ENCODE measurements at regions not wholly inside any gene's neighbourhood (a gene's known extent, or its start where the extent isn't known, plus 50 kb on each side); places are given as distances from the start of the nearest gene placed in this dataset.
"Not testable (repeated sequence)": the region's sequence is repeated elsewhere in the genome, so short reads cannot be mapped to it uniquely, and the experiment has no call there.

DNA sequence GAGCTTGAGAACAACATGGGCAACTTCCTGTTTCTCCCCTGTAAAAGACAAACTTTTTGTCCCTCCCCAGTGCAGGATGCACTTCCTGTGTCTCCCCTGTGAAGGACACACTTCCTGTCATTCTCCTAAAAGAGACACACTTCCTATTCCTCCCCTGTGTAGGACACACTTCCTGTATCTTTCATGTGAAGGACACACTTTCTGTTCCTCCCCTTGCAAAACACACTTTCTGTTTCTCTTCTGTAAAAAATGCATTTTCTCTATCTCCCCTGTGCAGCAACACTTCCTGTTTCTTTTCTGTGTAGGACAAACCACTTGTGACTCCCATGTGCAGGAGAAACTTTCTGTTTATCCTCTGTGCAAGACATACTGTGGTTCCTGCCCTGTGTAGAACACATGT, 488.6 kb upstream of the USP9Y start:
- DNase-seq (ENCODE audit: low read depth): no peak

DNA sequence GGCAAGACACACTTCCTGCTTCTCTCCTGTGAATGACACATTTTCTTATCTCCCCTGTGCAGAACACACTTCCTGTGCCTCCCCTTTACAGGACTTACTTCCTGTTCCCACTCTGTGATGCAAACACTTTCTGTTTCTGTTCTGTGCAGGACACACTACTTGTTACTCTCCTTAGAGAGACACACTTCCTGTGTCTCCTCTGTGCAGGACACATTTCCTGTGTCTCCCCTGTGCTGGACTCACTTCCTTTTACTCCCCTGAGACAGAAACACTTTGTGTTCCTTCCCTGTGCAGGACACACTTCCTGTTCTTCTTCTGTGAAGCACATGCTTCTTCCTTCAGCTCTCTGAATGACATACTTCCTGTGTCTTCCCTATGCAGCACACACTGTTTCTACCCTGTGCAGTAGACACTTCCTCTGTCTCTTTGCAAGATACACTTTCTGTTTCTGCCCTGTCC, 485.4 kb upstream of the USP9Y start:
- no peak for DNase-seq (ENCODE audit: low read depth)

GRCh38 chrY:12230921-12231320, 470.1 kb upstream of the USP9Y start:
- DNase-seq (ENCODE audit: low read depth): no peak

- no peak for DNase-seq (ENCODE audit: low read depth)
Observed at GRCh38 chrY:12236399-12236798, 464.6 kb upstream of the USP9Y start.

GRCh38 chrY:12240326-12240725, 460.7 kb upstream of the USP9Y start:
- DNase-seq (ENCODE audit: low read depth): not testable (repeated sequence)

DNA sequence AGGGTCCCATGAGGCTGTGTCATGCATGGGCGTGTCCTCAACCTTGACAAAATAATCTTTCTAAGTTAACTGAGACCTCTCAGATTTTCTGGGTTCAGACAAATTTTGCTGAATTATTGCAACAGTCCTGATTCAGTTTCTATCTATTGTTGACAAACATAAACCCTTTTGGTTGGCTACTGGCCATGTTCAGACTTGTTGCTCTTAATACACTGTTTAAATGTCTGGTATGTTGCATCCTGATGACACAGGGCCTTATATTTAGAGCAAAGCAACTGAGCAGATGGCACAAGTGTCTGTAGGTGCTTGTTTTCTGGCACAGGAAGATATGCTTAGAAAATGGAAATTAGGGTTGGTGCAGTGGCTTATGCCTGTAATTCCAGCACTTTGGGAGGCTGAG, 456.9 kb upstream of the USP9Y start:
- no peak for DNase-seq (ENCODE audit: low read depth)

DNA sequence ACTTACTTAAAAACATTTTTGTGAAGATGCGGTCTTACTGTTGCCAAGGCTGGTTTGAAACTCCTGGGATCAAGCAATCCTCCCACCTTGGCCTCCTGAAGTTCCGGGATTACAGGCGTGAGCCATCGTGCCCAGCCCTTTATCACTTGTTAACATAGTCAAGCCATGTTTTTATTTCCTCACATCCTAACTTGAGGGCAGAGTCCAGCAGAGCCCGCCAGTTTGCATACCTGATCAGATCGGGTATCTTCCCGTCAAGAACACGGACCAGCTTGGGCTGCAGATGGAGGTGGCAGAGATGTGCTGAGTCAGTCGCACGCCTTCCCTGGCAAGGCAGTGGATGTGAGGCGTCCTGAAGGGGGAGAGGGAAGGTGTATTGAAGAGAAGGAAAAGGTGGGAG, 447.3 kb upstream of the USP9Y start:
- no peak for DNase-seq (ENCODE audit: low read depth)

DNA sequence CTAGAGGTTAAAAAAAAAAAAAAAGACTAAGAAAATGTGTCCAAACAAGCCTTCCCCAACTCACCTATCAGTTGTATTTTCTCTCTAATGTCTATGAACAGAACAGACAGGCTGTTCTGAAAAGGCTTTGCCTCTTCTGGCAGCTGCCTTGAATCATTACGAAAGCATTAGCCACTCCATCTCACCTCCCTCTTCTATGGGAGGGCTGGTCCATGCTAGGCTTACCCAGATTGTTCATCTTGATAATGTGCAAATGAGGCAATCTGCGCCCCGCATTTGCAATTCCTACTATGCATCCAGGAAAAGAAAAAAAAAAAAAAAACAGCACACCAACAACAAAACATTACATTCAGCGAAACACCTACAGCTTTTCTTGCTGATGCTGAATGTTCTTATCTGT, 429.9 kb upstream of the USP9Y start:
- DNase-seq (ENCODE audit: low read depth): no peak

GRCh38 chrY:12285608-12286007, 415.4 kb upstream of the USP9Y start:
- DNase-seq (ENCODE audit: low read depth): no peak

DNA sequence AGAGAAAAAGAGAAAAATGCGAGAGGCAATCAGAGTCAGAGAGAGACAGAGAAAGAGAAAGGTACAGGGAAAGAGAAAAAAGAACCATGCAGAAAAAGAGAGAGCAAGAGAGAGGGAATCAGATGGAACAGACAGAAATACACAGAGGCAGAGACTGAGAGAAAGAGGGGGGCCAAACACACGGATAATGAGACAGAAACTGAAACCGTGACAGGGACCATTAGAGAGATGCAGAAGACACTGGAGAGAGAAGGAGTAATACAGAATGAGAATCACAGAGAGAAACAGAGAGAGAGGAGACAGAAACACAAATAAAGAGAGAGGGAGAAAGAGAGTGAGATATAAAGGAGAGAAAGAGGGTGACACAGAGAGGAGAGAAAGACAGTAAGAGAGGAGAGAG, 412.1 kb upstream of the USP9Y start:
- DNase-seq (ENCODE audit: low read depth): no peak

DNA sequence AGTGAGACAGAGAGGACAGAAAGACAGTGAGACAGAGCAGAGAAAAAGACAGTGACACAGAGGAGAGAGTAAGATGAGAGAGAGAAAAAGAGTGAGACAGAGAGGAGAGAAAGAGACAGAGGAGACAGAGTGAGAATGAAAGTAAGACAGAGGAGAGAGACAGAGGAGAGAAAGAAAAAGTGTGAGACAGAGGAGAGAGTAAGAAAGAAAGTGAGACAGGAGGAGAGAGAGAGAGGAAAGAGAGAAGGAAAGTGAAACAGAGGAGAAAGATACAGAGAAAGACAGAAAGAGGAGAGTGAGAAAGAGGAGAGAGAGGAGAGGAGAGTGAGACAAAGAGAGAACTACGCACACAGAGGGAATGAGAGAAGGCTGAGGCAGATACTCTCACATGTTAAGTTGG, 411.6 kb upstream of the USP9Y start:
- DNase-seq (ENCODE audit: low read depth): no peak

GRCh38 chrY:12292542-12292941, 408.5 kb upstream of the USP9Y start:
- no peak for DNase-seq (ENCODE audit: low read depth)

- DNase-seq (ENCODE audit: low read depth): no peak
Observed at GRCh38 chrY:12296460-12296859, 404.6 kb upstream of the USP9Y start.

DNA sequence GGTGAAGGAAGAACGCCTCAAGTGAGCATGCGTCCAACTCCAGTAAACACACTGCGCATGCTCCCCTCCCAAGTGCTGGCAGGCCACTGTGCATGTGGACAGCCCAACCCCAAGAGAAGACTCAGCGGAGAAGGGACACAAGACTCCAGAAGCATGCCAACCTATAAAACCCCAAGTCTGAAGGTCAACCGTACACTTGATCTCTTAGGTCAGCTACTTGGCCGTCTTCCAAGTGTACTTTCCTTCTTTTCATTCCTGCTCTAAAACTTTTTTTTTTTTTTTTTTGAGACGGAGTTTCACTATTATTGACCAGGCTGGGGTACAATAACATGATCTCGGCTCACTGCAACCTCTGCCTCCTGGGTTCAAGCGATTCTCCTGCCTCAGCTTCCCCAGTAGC, 401.2 kb upstream of the USP9Y start:
- DNase-seq (ENCODE audit: low read depth): not testable (repeated sequence)

GRCh38 chrY:12303464-12303863, 397.6 kb upstream of the USP9Y start:
- DNase-seq (ENCODE audit: low read depth): no peak

GRCh38 chrY:12305456-12305855, 395.6 kb upstream of the USP9Y start:
- no peak for DNase-seq (ENCODE audit: low read depth)

GRCh38 chrY:12309212-12309611, 391.8 kb upstream of the USP9Y start:
- no peak for DNase-seq (ENCODE audit: low read depth)

DNA sequence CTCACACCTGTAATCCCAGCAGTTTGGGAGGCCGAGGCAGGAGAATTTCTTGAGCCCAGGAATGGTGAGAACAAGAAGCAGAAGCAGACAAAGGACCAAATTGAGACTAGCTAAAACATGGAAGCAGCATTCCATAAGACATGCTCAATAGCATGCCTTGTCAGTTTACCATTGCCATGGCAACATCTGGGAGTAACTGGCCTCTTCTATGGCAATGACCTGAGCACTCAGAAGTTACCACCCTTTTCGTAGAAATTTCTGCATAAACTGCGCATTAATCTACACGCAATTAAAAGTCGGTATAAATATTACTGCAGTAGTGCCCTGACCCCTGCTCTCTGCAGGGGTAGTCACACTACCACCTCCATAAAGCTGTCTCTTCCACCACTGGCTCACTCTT, 390.2 kb upstream of the USP9Y start:
- no peak for DNase-seq (ENCODE audit: low read depth)

DNA sequence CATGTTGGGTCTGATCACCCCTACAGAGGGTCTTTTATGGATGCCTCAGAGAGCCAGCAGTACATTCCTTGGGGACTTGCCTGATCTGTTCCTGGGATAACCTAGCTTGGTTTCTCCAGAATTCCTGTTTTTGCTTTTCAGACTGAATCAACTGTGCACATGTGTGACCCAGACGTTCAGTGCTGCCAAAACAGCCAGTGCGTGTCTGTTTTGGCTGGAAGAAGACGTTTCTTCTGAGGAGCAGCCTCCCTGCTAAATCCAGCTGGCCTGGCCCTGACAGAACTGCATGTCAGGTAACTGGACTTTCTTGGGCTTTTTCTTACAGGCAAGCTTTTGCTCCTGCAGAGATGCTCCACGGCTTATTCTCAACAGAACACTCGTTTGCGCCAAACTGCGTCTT, 373.3 kb upstream of the USP9Y start:
- no peak for DNase-seq (ENCODE audit: low read depth)

DNA sequence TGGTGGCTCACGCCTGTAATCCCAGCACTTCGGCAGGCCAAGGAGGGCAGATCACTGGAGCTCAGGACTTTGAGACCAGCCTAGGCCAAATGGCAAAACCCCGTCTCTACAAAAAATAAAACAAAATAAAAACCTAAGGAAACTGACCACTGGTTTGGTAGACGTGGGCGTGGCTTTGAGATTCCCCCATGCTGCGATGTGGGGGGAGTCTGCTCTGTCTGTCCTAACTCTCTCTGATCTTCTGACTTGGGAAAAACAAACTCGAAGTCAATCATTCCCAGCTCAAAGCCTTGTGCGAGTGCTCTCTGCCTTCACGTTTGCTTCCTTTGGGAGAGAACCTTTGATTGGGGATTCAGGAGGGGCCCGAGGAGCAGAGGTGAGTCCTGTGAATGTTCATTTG, 369.1 kb upstream of the USP9Y start:
- not testable (repeated sequence) for DNase-seq (ENCODE audit: low read depth)

DNA sequence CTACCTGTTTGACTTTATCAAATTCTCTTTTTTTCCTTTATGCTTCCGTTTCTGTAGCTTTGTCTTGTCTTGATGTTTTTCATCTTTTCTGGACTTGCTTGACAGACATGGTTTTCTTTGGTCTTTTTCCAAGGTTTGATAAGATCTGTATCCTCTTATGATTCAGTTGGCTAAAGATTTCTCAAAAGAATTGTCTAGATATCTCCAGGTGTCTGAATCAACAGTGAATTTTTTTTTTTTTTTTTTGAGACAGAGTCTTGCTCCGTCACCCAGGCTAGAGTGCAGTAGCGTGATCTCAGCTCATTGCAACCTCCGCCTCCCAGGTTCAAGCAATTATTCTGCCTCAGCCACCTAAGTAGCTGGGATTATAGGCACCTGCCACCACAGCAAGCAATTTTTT, 357.8 kb upstream of the USP9Y start:
- no peak for DNase-seq (ENCODE audit: low read depth)

DNA sequence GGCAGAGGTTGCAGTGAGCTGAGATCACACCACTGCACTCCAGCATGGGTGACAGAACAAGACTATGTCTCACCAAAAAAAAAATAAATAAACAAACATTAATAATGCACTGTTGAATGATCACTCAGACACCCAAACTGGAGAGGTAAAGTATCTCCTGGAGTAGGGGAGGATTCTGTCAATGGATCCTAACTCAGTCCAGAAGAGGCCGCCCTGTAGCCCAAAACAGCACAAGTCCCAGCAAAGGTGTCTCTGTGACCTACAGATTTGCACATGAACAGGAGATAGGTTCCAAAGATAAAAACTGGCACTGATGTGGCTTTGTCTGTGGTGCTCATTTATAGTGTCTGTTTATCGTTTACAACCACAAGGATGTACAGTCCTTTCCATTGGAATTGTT, 352.9 kb upstream of the USP9Y start:
- DNase-seq (ENCODE audit: low read depth): no peak

- no peak for DNase-seq (ENCODE audit: low read depth)
Observed at GRCh38 chrY:12357204-12357603, 343.8 kb upstream of the USP9Y start.

- no peak for DNase-seq (ENCODE audit: low read depth)
Observed at GRCh38 chrY:12357655-12358054, 343.4 kb upstream of the USP9Y start.

GRCh38 chrY:12358337-12358736, 342.7 kb upstream of the USP9Y start:
- DNase-seq (ENCODE audit: low read depth): no peak

Data from non-pigmented ciliary epithelial cell (primary cell).